ENCODE measurements at regions not wholly inside any gene's neighbourhood (a gene's known extent, or its start where the extent isn't known, plus 50 kb on each side); places are given as distances from the start of the nearest gene placed in this dataset.

DNA sequence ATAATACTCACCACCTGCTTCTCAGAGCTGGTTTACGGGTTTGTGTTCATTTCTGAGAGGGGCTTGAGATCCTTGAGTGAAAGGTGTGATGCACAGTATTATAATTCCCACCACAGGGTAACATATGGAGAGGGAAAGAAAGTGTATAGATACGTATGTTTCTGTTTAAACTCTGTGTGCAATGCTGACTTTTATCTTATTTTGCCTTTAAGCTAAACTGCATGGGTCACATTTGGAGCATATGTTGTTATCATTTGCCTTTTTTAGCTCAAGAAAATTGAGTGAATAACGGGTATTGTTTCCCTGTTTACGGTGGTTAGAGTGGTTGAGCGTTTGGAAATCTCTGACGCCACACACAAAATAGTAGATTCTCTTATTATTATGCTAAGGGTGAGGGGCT lies 191.1 kb upstream of the NFIA start:
- H3K27me3 ChIP-seq (ENCODE audit: control insufficient read depth in 4 of 4, insufficient read depth in 4 of 4, low read length in 3 of 4): no peaks in the 10 kb centered on the region
- no peak overlapping the region for H3K9ac ChIP-seq (ENCODE audit: low read depth in 1 of 2, low read length in 2 of 2)
- no peaks in the 10 kb centered on the region for H3K9me3 ChIP-seq (ENCODE audit: control insufficient read depth in 4 of 4, low read length in 3 of 4)
- no peak for TF ChIP-seq RXRA (IDR thresholded peaks at IDR 0.05)
- TF ChIP-seq NR2F2 (IDR thresholded peaks at IDR 0.05): no peak
- no peak for TF ChIP-seq YY1 (IDR thresholded peaks at IDR 0.05)
- no peak for TF ChIP-seq CTCF (IDR thresholded peaks at IDR 0.05; ENCODE audit: low read depth, low read length, missing input control)
- H3K27ac ChIP-seq (ENCODE audit: low read depth in 1 of 2, low read length in 2 of 2): no peak overlapping the region
- no peaks in the 10 kb centered on the region for H3K4me1 ChIP-seq (ENCODE audit: control insufficient read depth in 4 of 4, insufficient read depth in 4 of 4, low read length in 3 of 4)
- H3K36me3 ChIP-seq (ENCODE audit: control insufficient read depth in 4 of 4, insufficient read depth in 3 of 4, low read depth in 1 of 4, low read length in 3 of 4): no peaks in the 10 kb centered on the region
- WGBS: 78% methylated on average over 6 of the region's 6 CpGs
- no peak overlapping the region for H3K4me3 ChIP-seq (ENCODE audit: low read depth in 1 of 3, low read length in 3 of 3)
- DNase-seq (ENCODE audit: low spot score): no peak

DNA sequence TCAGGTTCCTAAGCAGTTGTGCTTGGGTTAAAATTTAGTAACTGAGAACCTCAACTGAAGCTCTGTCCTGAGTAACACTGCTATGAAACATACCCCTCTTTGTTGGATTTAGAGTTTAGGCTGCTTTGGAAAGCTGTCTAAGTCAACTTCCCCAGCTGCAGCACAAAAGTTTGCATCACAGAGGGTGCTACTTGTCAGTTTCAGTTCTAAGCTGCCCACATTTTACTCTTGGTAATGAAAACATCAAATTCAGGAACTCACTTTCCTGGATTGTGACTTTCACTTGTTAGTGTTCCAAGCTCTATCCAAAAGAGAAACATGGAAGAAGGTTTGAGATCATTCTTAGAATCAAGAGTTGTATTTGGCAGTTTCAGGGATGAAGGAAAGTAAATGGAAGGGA lies 191.7 kb upstream of the NFIA start:
- TF ChIP-seq, protein P1, sequence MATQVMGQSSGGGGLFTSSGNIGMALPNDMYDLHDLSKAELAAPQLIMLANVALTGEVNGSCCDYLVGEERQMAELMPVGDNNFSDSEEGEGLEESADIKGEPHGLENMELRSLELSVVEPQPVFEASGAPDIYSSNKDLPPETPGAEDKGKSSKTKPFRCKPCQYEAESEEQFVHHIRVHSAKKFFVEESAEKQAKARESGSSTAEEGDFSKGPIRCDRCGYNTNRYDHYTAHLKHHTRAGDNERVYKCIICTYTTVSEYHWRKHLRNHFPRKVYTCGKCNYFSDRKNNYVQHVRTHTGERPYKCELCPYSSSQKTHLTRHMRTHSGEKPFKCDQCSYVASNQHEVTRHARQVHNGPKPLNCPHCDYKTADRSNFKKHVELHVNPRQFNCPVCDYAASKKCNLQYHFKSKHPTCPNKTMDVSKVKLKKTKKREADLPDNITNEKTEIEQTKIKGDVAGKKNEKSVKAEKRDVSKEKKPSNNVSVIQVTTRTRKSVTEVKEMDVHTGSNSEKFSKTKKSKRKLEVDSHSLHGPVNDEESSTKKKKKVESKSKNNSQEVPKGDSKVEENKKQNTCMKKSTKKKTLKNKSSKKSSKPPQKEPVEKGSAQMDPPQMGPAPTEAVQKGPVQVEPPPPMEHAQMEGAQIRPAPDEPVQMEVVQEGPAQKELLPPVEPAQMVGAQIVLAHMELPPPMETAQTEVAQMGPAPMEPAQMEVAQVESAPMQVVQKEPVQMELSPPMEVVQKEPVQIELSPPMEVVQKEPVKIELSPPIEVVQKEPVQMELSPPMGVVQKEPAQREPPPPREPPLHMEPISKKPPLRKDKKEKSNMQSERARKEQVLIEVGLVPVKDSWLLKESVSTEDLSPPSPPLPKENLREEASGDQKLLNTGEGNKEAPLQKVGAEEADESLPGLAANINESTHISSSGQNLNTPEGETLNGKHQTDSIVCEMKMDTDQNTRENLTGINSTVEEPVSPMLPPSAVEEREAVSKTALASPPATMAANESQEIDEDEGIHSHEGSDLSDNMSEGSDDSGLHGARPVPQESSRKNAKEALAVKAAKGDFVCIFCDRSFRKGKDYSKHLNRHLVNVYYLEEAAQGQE (IDR thresholded peaks at IDR 0.05): no peak
- TF ChIP-seq ZBTB33 (IDR thresholded peaks at IDR 0.05): no peak
- TF ChIP-seq JUND (IDR thresholded peaks at IDR 0.05): no peak
- no peak for TF ChIP-seq RXRA (IDR thresholded peaks at IDR 0.05)
- TF ChIP-seq, protein P2, sequence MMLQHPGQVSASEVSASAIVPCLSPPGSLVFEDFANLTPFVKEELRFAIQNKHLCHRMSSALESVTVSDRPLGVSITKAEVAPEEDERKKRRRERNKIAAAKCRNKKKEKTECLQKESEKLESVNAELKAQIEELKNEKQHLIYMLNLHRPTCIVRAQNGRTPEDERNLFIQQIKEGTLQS (IDR thresholded peaks at IDR 0.05): no peak
- TF ChIP-seq, protein P3, sequence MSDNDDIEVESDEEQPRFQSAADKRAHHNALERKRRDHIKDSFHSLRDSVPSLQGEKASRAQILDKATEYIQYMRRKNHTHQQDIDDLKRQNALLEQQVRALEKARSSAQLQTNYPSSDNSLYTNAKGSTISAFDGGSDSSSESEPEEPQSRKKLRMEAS (IDR thresholded peaks at IDR 0.05): no peak
- TF ChIP-seq TAF1 (conservative IDR thresholded peaks at IDR 0.05): no peak
- TF ChIP-seq CTCF (IDR thresholded peaks at IDR 0.05; ENCODE audit: low read depth, low read length, missing input control): no peak
- TF ChIP-seq HNF4A (conservative IDR thresholded peaks at IDR 0.05): no peak
- TF ChIP-seq SP1 (IDR thresholded peaks at IDR 0.05): no peak
- TF ChIP-seq HNF4G (IDR thresholded peaks at IDR 0.05): no peak
- TF ChIP-seq RAD21 (IDR thresholded peaks at IDR 0.05): no peak
- no peak for TF ChIP-seq EGR1 (IDR thresholded peaks at IDR 0.05; ENCODE audit: low read depth in 2 of 2)
- no peak for TF ChIP-seq NR2F2 (IDR thresholded peaks at IDR 0.05)
- no peak for DNase-seq (ENCODE audit: low spot score)

More for the DNA sequence above, 191.7 kb upstream of the NFIA start:
- H3K9me3 ChIP-seq (ENCODE audit: control insufficient read depth in 4 of 4, low read length in 3 of 4): no peaks in the 10 kb centered on the region
- no peaks in the 10 kb centered on the region for H3K4me1 ChIP-seq (ENCODE audit: control insufficient read depth in 4 of 4, insufficient read depth in 4 of 4, low read length in 3 of 4)
- no peaks in the 10 kb centered on the region for H3K36me3 ChIP-seq (ENCODE audit: control insufficient read depth in 4 of 4, insufficient read depth in 3 of 4, low read depth in 1 of 4, low read length in 3 of 4)
- H3K4me3 ChIP-seq (ENCODE audit: low read depth in 1 of 3, low read length in 3 of 3): no peak overlapping the region
- no peak overlapping the region for H3K9ac ChIP-seq (ENCODE audit: low read depth in 1 of 2, low read length in 2 of 2)
- no peaks in the 10 kb centered on the region for H3K27me3 ChIP-seq (ENCODE audit: control insufficient read depth in 4 of 4, insufficient read depth in 4 of 4, low read length in 3 of 4)
- no peak overlapping the region for H3K27ac ChIP-seq (ENCODE audit: low read depth in 1 of 2, low read length in 2 of 2)
